Upper lobe of left lung (tissue), 4 donors: ENCODE measurements at regions not wholly inside any gene's neighbourhood (a gene's known extent, or its start where the extent isn't known, plus 50 kb on each side); places are given as distances from the start of the nearest gene placed in this dataset.

ENCODE experiments used
- CTCF ChIP-seq, 6 experiments: fragments of 450-650 bp in 4 of 6; fragments of 200-600 bp in 2 of 6; sonication (generic) in 2 of 6; IDR thresholded peaks; one replicate each; pipeline ENCODE4 v1.5.1; 2016 to 2019; ENCODE audit warnings: antibody characterized with exemption in 6 of 6
- EP300 ChIP-seq, 4 donors: sonication (generic); formaldehyde crosslinking; IDR thresholded peaks; one replicate each; pipeline ENCODE4 v1.5.1; 2017; ENCODE audit warnings: antibody characterized with exemption in 4 of 4, control low read depth in 2 of 4

- TF ChIP-seq CTCF (IDR thresholded peaks at IDR 0.05) (no peak), EP300 (IDR thresholded peaks at IDR 0.05) (no peak)
These were observed 218.9 kb downstream of the NDUFA10 start for GRCh38 chr2:239806276-239806675.
